H1 (cell line): ENCODE measurements at regions not wholly inside any gene's neighbourhood (a gene's known extent, or its start where the extent isn't known, plus 50 kb on each side); places are given as distances from the start of the nearest gene placed in this dataset.

Experiments
- CTCF ChIA-PET: fragments of 300-600 bp; sonication (Branson Sonifier 250); formaldehyde crosslinking; loops from one replicate; lab custom pipeline; 2021; ENCODE audit not compliant: partially characterized antibody; lab: Charles Lee
- POLR2A ChIA-PET: fragments of 300-600 bp; sonication (Branson Sonifier 250); formaldehyde crosslinking; loops from one replicate; lab custom pipeline; 2021; ENCODE audit warnings: inconsistent platforms; ENCODE audit not compliant: partially characterized antibody; lab: Charles Lee
- DNase-seq, 2 experiments: peaks; one replicate each; pipeline versions ENCODE4 v3.0.0 to v3.0.0-alpha.2; 2010 to 2022; ENCODE audit warnings: low spot score in 2 of 2, low read depth in 1 of 2, mixed read lengths in 1 of 2
- FAIRE-seq: peaks from 2 replicates; lab custom pipeline; 2011; peaks lifted over from hg19 to GRCh38; lab: Jason Lieb, UNC
- H2AFZ ChIP-seq: 2 replicates; pipeline ENCODE4 v1.8.1; 2012; ENCODE audit warnings: low read length, inconsistent platforms
- H2AK5ac ChIP-seq: 2 replicates; pipeline ENCODE4 v1.6.1; 2013; ENCODE audit warnings: low read depth, low read length
- H2BK120ac ChIP-seq: replicated peaks from 2 replicates; pipeline ENCODE3; 2013; ENCODE audit warnings: low read depth, low read length, inconsistent platforms
- H2BK12ac ChIP-seq: 2 replicates; pipeline ENCODE4 v1.6.1; 2013; ENCODE audit warnings: low read depth, low read length
- H2BK15ac ChIP-seq: 2 replicates; pipeline ENCODE4 v1.6.1; 2013; ENCODE audit warnings: low read length
- H2BK20ac ChIP-seq: 2 replicates; pipeline ENCODE4 v1.6.1; 2013; ENCODE audit warnings: low read length
- H2BK5ac ChIP-seq: 2 replicates; pipeline ENCODE4 v1.6.1; 2013; ENCODE audit warnings: low read depth, low read length
- H3K14ac ChIP-seq: 2 replicates; pipeline ENCODE4 v1.6.1; 2013; ENCODE audit warnings: inconsistent platforms; ENCODE audit not compliant: insufficient read length
- H3K18ac ChIP-seq: 2 replicates; pipeline ENCODE4 v1.6.1; 2013; ENCODE audit warnings: low read length; ENCODE audit errors: extremely low read depth
- H3K23ac ChIP-seq: 2 replicates; pipeline ENCODE4 v1.6.1; 2013; ENCODE audit warnings: inconsistent platforms; ENCODE audit not compliant: insufficient read length
- H3K23me2 ChIP-seq: 2 replicates; pipeline ENCODE4 v1.6.1; 2013; ENCODE audit warnings: low read depth, low read length
- H3K27ac ChIP-seq: 2 replicates; pipeline ENCODE4 v1.6.1; 2011; ENCODE audit warnings: low read depth, low read length, inconsistent platforms
- H3K27me3 ChIP-seq, 4 experiments: replicated peaks in 1 of 4; 1 replicate in 1 of 4; 2 replicates in 3 of 4; pipeline versions ENCODE4 v1.6.1 to v1.8.1; 2011 to 2013; ENCODE audit warnings: low read length in 3 of 4, mild to moderate bottlenecking in 3 of 4, inconsistent platforms in 2 of 4, mixed read lengths in 2 of 4, moderate library complexity in 1 of 4; ENCODE audit not compliant: control insufficient read depth in 3 of 4, insufficient read depth in 3 of 4; ENCODE audit errors: extremely low read depth in 1 of 4
- H3K36me3 ChIP-seq, 4 experiments: 2 replicates each; pipeline versions ENCODE4 v1.6.1 to v1.8.1; 2011 to 2013; ENCODE audit warnings: mild to moderate bottlenecking in 4 of 4, low read length in 3 of 4, moderate library complexity in 2 of 4, control low read depth in 1 of 4, inconsistent platforms in 1 of 4; ENCODE audit not compliant: insufficient read depth in 4 of 4, control insufficient read depth in 2 of 4
- H3K4ac ChIP-seq: replicated peaks from 2 replicates; pipeline ENCODE3; 2013; ENCODE audit warnings: low read length, low read depth, mixed read lengths, inconsistent platforms; ENCODE audit not compliant: insufficient read length
- H3K4me1 ChIP-seq, 4 experiments: replicated peaks in 1 of 4; 1 replicate in 1 of 4; 2 replicates in 3 of 4; pipeline versions ENCODE4 v1.6.1 to v1.8.1; 2011 to 2013; ENCODE audit warnings: low read length in 3 of 4, inconsistent platforms in 2 of 4, mixed read lengths in 1 of 4; ENCODE audit not compliant: insufficient read depth in 4 of 4, control insufficient read depth in 3 of 4
- H3K4me2 ChIP-seq, 2 experiments: 2 replicates each; pipeline versions ENCODE4 v1.6.1 to v1.8.1; 2011 to 2013; ENCODE audit warnings: low read depth in 2 of 2, low read length in 2 of 2, control low read depth in 1 of 2, inconsistent platforms in 1 of 2, mild to moderate bottlenecking in 1 of 2; ENCODE audit not compliant: insufficient read depth in 1 of 2
- H3K4me3 ChIP-seq, 4 experiments: fragments of 200-600, 300-600 bp in 1 of 4; sonication (generic), shearing (Covaris generic), sonication (Bioruptor Twin) in 1 of 4; 2 replicates each; pipeline versions ENCODE4 v1.5.1 to v1.8.1; 2011 to 2016; ENCODE audit warnings: low read length in 4 of 4, low read depth in 3 of 4, control low read depth in 2 of 4, inconsistent platforms in 2 of 4, mild to moderate bottlenecking in 2 of 4, mixed read lengths in 1 of 4, moderate library complexity in 1 of 4; ENCODE audit not compliant: insufficient read depth in 2 of 4; ENCODE audit errors: extremely low read depth in 1 of 4
- H3K56ac ChIP-seq: replicated peaks from 2 replicates; pipeline ENCODE3; 2013; ENCODE audit warnings: low read depth, mild to moderate bottlenecking, mixed read lengths, low read length, inconsistent platforms; ENCODE audit not compliant: insufficient read length
- H3K79me1 ChIP-seq: 2 replicates; pipeline ENCODE4 v1.6.1; 2013; ENCODE audit warnings: low read depth, low read length, control low read depth
- H3K79me2 ChIP-seq, 2 experiments: 2 replicates each; pipeline versions ENCODE4 v1.6.1 to v1.8.1; 2012 to 2013; ENCODE audit warnings: low read length in 2 of 2, mild to moderate bottlenecking in 2 of 2, inconsistent platforms in 1 of 2; ENCODE audit not compliant: insufficient read depth in 2 of 2, control insufficient read depth in 1 of 2
- H3K9ac ChIP-seq, 4 experiments: replicated peaks in 1 of 4; 1 replicate in 1 of 4; 2 replicates in 3 of 4; pipeline versions ENCODE4 v1.6.1 to v1.8.1; 2011 to 2013; ENCODE audit warnings: low read depth in 3 of 4, low read length in 3 of 4, control low read depth in 2 of 4, mild to moderate bottlenecking in 2 of 4, moderate library complexity in 2 of 4, inconsistent platforms in 1 of 4; ENCODE audit errors: extremely low read depth in 1 of 4
- H3K9me3 ChIP-seq, 2 experiments: 2 replicates each; pipeline versions ENCODE4 v1.6.1 to v1.8.1; 2012 to 2013; ENCODE audit warnings: mild to moderate bottlenecking in 2 of 2, moderate library complexity in 2 of 2, control low read depth in 1 of 2, inconsistent platforms in 1 of 2, low read depth in 1 of 2, low read length in 1 of 2, mixed read lengths in 1 of 2; ENCODE audit not compliant: insufficient read depth in 2 of 2
- H4K20me1 ChIP-seq, 2 experiments: replicated peaks in 1 of 2; 2 replicates each; pipeline versions ENCODE3 to v1.8.1; 2011 to 2013; ENCODE audit warnings: inconsistent platforms in 2 of 2, low read length in 2 of 2, mild to moderate bottlenecking in 1 of 2; ENCODE audit not compliant: insufficient read depth in 2 of 2, control insufficient read depth in 1 of 2
- H4K5ac ChIP-seq: 2 replicates; pipeline ENCODE4 v1.6.1; 2013; ENCODE audit warnings: low read length, low read depth, mixed read lengths, inconsistent platforms; ENCODE audit not compliant: insufficient read length
- H4K8ac ChIP-seq: 2 replicates; pipeline ENCODE4 v1.8.0; 2013; ENCODE audit warnings: mild to moderate bottlenecking, moderate library complexity, low read length, inconsistent platforms; ENCODE audit not compliant: insufficient read depth; ENCODE audit errors: extremely low read depth
- H4K91ac ChIP-seq: replicated peaks from 2 replicates; pipeline ENCODE3; 2013; ENCODE audit warnings: low read length, mixed read lengths, inconsistent platforms; ENCODE audit not compliant: insufficient read length
- ASH2L ChIP-seq: fragments of 200-600, 300-600 bp; sonication (generic); IDR thresholded peaks from one replicate; pipeline ENCODE4 v1.7.1; 2017; ENCODE audit warnings: low read length
- NRF1 ChIP-seq: IDR thresholded peaks from 2 replicates; pipeline ENCODE4 v1.6.1; 2011; ENCODE audit warnings: mild to moderate bottlenecking, low read depth, low read length, improper control_type of control experiment
- TCF12 ChIP-seq: IDR thresholded peaks from 2 replicates; pipeline ENCODE4 v1.6.1; 2011; ENCODE audit warnings: low read depth, mild to moderate bottlenecking, low read length
- WGBS, 2 experiments: shearing (Covaris generic) in 1 of 2; methylation state at CpG; one replicate each; pipeline versions ENCODE4 v1.1.6 to v1.1.7; 2013 to 2015; ENCODE audit warnings: low lambda C conversion rate in 2 of 2, mixed read lengths in 2 of 2, inconsistent platforms in 1 of 2, low coverage in 1 of 2, missing lambda C conversion rate in 1 of 2; ENCODE audit not compliant: insufficient replicate concordance in 2 of 2, insufficient coverage in 1 of 2, insufficient read length in 1 of 2; ENCODE audit errors: extremely low coverage in 1 of 2, missing lambda C conversion rate in 1 of 2; 5-methylcytosine and 5-hydroxymethylcytosine counted together

- no peak overlapping the region for H2BK20ac ChIP-seq
- no peaks in the 10 kb centered on the region for H3K79me1 ChIP-seq
- no peaks in the 10 kb centered on the region for H3K23me2 ChIP-seq
- no peak overlapping the region for H3K23ac ChIP-seq
- H3K9ac ChIP-seq, result no peak overlapping the region
- no peak overlapping the region for H3K56ac ChIP-seq
- TF ChIP-seq TCF12, result no peak
- no peak for TF ChIP-seq ASH2L
- TF ChIP-seq NRF1, result no peak
- H4K91ac ChIP-seq, result no peak overlapping the region
- no peak overlapping the region for H3K4me2 ChIP-seq
- H2AFZ ChIP-seq, result 0 out of 2 replicates have a peak overlapping the region, but pooled peaks have one; percentile 21
- H3K4ac ChIP-seq, result no peak overlapping the region
- no peaks in the 10 kb centered on the region for H4K20me1 ChIP-seq
- H3K9me3 ChIP-seq, result no peaks in the 10 kb centered on the region
- H4K8ac ChIP-seq, result no peak overlapping the region
- H3K4me1 ChIP-seq, result no peaks in the 10 kb centered on the region
- no peak overlapping the region for H2BK5ac ChIP-seq
- H3K27me3 ChIP-seq, result no peaks in the 10 kb centered on the region
- no peak overlapping the region for H2BK120ac ChIP-seq
- no peak overlapping the region for H4K5ac ChIP-seq
- H3K79me2 ChIP-seq, result no peaks in the 10 kb centered on the region
- no peak for FAIRE-seq
- WGBS, 2 experiments, result 95% methylated on average over 5 of the region's 5 CpGs; no CpG with 5 or more reads in 1 of the 2 experiments
- H3K14ac ChIP-seq, result no peak overlapping the region
- H3K36me3 ChIP-seq, result no peaks in the 10 kb centered on the region
- no peak overlapping the region for H2BK12ac ChIP-seq
- H2AK5ac ChIP-seq, result no peak overlapping the region
- no peak overlapping the region for H2BK15ac ChIP-seq
- ChIA-PET POLR2A (no interaction called here), CTCF (interaction anchor here (0.9 kb wide), 1 partner anchor 80 kb away, joined by 3 read pairs; no protein-coding TSS in a partner anchor)
- DNase-seq, result no peak
- H3K4me3 ChIP-seq, result no peak overlapping the region
- H3K18ac ChIP-seq, result no peak overlapping the region
- H3K27ac ChIP-seq, result no peak overlapping the region
Measured at GRCh38 chr1:187451238-187451637, 622.5 kb downstream of the PLA2G4A start.
